HEK293T (cell line): ENCODE measurements at regions not wholly inside any gene's neighbourhood (a gene's known extent, or its start where the extent isn't known, plus 50 kb on each side); places are given as distances from the start of the nearest gene placed in this dataset.

Source experiments
- CTCF ChIA-PET: fragments of 350-600 bp; formaldehyde crosslinking; extraction: SDS; loops from one replicate; lab custom pipeline; 2021; ENCODE audit warnings: antibody characterized with exemption, inconsistent platforms; lab: Yijun Ruan, JAX
- POLR2A ChIA-PET: fragments of 350-600 bp; formaldehyde crosslinking; extraction: SDS; loops from one replicate; lab custom pipeline; 2020; ENCODE audit warnings: antibody characterized with exemption, inconsistent platforms; lab: Yijun Ruan, JAX
- DNase-seq: peaks from one replicate; pipeline ENCODE4 v3.0.0; 2012; ENCODE audit warnings: mixed read lengths; ENCODE audit errors: extremely low spot score
- ARNT ChIP-seq: fragments of 450-650 bp; IDR thresholded peaks from 2 replicates; pipeline ENCODE4 v1.6.1; 2017; ENCODE audit warnings: mild to moderate bottlenecking
- BHLHE40 ChIP-seq: fragments of 450-650 bp; IDR thresholded peaks from 2 replicates; pipeline ENCODE4 v1.6.1; 2016; ENCODE audit warnings: mild to moderate bottlenecking, moderate library complexity, borderline replicate concordance
- CTBP1 ChIP-seq: fragments of 450-650 bp; IDR thresholded peaks from 2 replicates; pipeline ENCODE4 v1.6.1; 2016; ENCODE audit warnings: borderline replicate concordance
- ELF4 ChIP-seq: fragments of 450-650 bp; IDR thresholded peaks from 2 replicates; pipeline ENCODE4 v1.6.1; 2017; ENCODE audit warnings: antibody characterized with exemption
- FOXA1 ChIP-seq: fragments of 450-650 bp; IDR thresholded peaks from 2 replicates; pipeline ENCODE4 v1.6.1; 2016; ENCODE audit warnings: mild to moderate bottlenecking
- FOXK2 ChIP-seq: fragments of 450-650 bp; IDR thresholded peaks from 2 replicates; pipeline ENCODE4 v1.6.1; 2016; ENCODE audit warnings: mild to moderate bottlenecking
- FOXM1 ChIP-seq: fragments of 450-650 bp; IDR thresholded peaks from 2 replicates; pipeline ENCODE4 v1.6.1; 2017; ENCODE audit warnings: mild to moderate bottlenecking, borderline replicate concordance
- HDGF ChIP-seq: fragments of 450-650 bp; IDR thresholded peaks from 2 replicates; pipeline ENCODE4 v1.6.1; 2017; ENCODE audit warnings: antibody characterized with exemption, borderline replicate concordance
- L3MBTL2 ChIP-seq: fragments of 450-650 bp; conservative IDR thresholded peaks from 2 replicates; pipeline ENCODE4 v1.6.1; 2016; ENCODE audit warnings: mild to moderate bottlenecking
- LEF1 ChIP-seq: fragments of 450-650 bp; IDR thresholded peaks from 2 replicates; pipeline ENCODE4 v1.6.1; 2017; ENCODE audit warnings: mild to moderate bottlenecking, borderline replicate concordance
- NFRKB ChIP-seq: fragments of 450-650 bp; IDR thresholded peaks from 2 replicates; pipeline ENCODE4 v1.6.1; 2016; ENCODE audit warnings: mild to moderate bottlenecking, moderate library complexity
- PKNOX1 ChIP-seq: fragments of 450-650 bp; IDR thresholded peaks from 2 replicates; pipeline ENCODE4 v1.6.1; 2016
- SP1 ChIP-seq: fragments of 450-650 bp; IDR thresholded peaks from 2 replicates; pipeline ENCODE4 v1.6.1; 2017
- SUZ12 ChIP-seq: fragments of 450-650 bp; IDR thresholded peaks from 2 replicates; pipeline ENCODE4 v1.6.1; 2016; ENCODE audit warnings: mild to moderate bottlenecking
- TARDBP ChIP-seq: fragments of 450-650 bp; IDR thresholded peaks from 2 replicates; pipeline ENCODE4 v1.6.1; 2016
- ZNF384 ChIP-seq: fragments of 450-650 bp; IDR thresholded peaks from 2 replicates; pipeline ENCODE4 v1.6.1; 2016

GRCh38 chr7:71009636-71010035, 122.3 kb upstream of the GALNT17 start:
- ChIA-PET CTCF (no interaction called here), POLR2A (no interaction called here)
- DNase-seq: no peak
- no peak for TF ChIP-seq SP1
- no peak for TF ChIP-seq BHLHE40
- no peak for TF ChIP-seq CTBP1
- TF ChIP-seq NFRKB: no peak
- TF ChIP-seq FOXA1: no peak
- TF ChIP-seq FOXK2: no peak
- TF ChIP-seq ELF4: no peak
- no peak for TF ChIP-seq LEF1
- no peak for TF ChIP-seq L3MBTL2
- TF ChIP-seq PKNOX1: no peak
- TF ChIP-seq ZNF384: no peak
- no peak for TF ChIP-seq ARNT
- no peak for TF ChIP-seq HDGF
- TF ChIP-seq SUZ12: no peak
- no peak for TF ChIP-seq TARDBP
- TF ChIP-seq FOXM1: no peak

- ChIA-PET POLR2A (no interaction called here), CTCF (no interaction called here)
- TF ChIP-seq ZNF384 (no peak), BHLHE40 (no peak), FOXM1 (no peak), CTBP1 (no peak), FOXK2 (no peak), SP1 (no peak), L3MBTL2 (no peak), FOXA1 (no peak), HDGF (no peak), ELF4 (no peak), LEF1 (no peak), ARNT (no peak), PKNOX1 (no peak)
- no peak for DNase-seq
These were observed 116.6 kb upstream of the GALNT17 start for GRCh38 chr7:71015252-71015900.

- TF ChIP-seq FOXM1: no peak
- no peak for TF ChIP-seq HDGF
- ChIA-PET CTCF (no interaction called here), POLR2A (no interaction called here)
- DNase-seq: no peak
These were observed 115.5 kb upstream of the GALNT17 start for GRCh38 chr7:71016401-71016800.

GRCh38 chr7:71017602-71018001, 114.3 kb upstream of the GALNT17 start:
- POLR2A ChIA-PET: no interaction called here
- TF ChIP-seq L3MBTL2 (no peak), SP1 (no peak), FOXM1 (no peak), FOXA1 (no peak), ZNF384 (no peak), ARNT (no peak), PKNOX1 (no peak), LEF1 (no peak), ELF4 (no peak), CTBP1 (no peak), SUZ12 (no peak), TARDBP (no peak), NFRKB (no peak), BHLHE40 (no peak)
- CTCF ChIA-PET: no interaction called here
- DNase-seq: no peak

GRCh38 chr7:71019706-71020105, 112.2 kb upstream of the GALNT17 start:
- CTCF ChIA-PET: no interaction called here
- POLR2A ChIA-PET: no interaction called here
- DNase-seq: no peak
- TF ChIP-seq FOXK2 (no peak), CTBP1 (no peak), LEF1 (no peak), ELF4 (no peak), TARDBP (no peak), ZNF384 (no peak), SP1 (no peak), PKNOX1 (no peak)

GRCh38 chr7:71021131-71021530, 110.8 kb upstream of the GALNT17 start:
- no peak for DNase-seq
- ChIA-PET CTCF (no interaction called here), POLR2A (no interaction called here)
- TF ChIP-seq PKNOX1: no peak
